D721Med (cell line): ENCODE measurements at regions not wholly inside any gene's neighbourhood (a gene's known extent, or its start where the extent isn't known, plus 50 kb on each side); places are given as distances from the start of the nearest gene placed in this dataset.

Experiments
- DNase-seq: peaks from one replicate; pipeline ENCODE4 v3.0.0; 2011; ENCODE audit warnings: low spot score; ENCODE audit not compliant: insufficient read length
- FAIRE-seq: peaks from 2 replicates; lab custom pipeline; 2011; peaks lifted over from hg19 to GRCh38; lab: Jason Lieb, UNC
- CTCF ChIP-seq: IDR thresholded peaks from 2 replicates; pipeline ENCODE4 v1.5.1; 2012; ENCODE audit warnings: mild to moderate bottlenecking, control low read depth; ENCODE audit not compliant: insufficient read depth; ENCODE audit errors: missing control alignments

- DNase-seq (no peak), FAIRE-seq (no peak)
- TF ChIP-seq CTCF: no peak
Observed at GRCh38 chr1:194485432-194485831, 1299.0 kb upstream of the B3GALT2 start.

- TF ChIP-seq CTCF: no peak
- FAIRE-seq (no peak), DNase-seq (no peak)
Observed at GRCh38 chr1:194478731-194479130, 1292.3 kb upstream of the B3GALT2 start.

- DNase-seq: no peak
- no peak for TF ChIP-seq CTCF
Observed at GRCh38 chr1:194477908-194478307, 1291.5 kb upstream of the B3GALT2 start.

GRCh38 chr1:194476872-194477271, 1290.5 kb upstream of the B3GALT2 start:
- no peak for DNase-seq
- TF ChIP-seq CTCF: no peak
- peak; percentile 79 for FAIRE-seq

More at GRCh38 chr1:194477908-194478307, 1291.5 kb upstream of the B3GALT2 start:
- peak; percentile 76 for FAIRE-seq

- DNase-seq: no peak
- no peak for TF ChIP-seq CTCF
- no peak for FAIRE-seq
Observed at GRCh38 chr1:194476351-194476750, 1289.9 kb upstream of the B3GALT2 start.

- no peak for DNase-seq
- no peak for FAIRE-seq
- no peak for TF ChIP-seq CTCF
Observed at GRCh38 chr1:194474701-194475100, 1288.3 kb upstream of the B3GALT2 start.

GRCh38 chr1:194473766-194474165, 1287.4 kb upstream of the B3GALT2 start:
- no peak for DNase-seq
- TF ChIP-seq CTCF: no peak
- peak; percentile 21 for FAIRE-seq
